ENCODE measurements at regions not wholly inside any gene's neighbourhood (a gene's known extent, or its start where the extent isn't known, plus 50 kb on each side); places are given as distances from the start of the nearest gene placed in this dataset.

DNA sequence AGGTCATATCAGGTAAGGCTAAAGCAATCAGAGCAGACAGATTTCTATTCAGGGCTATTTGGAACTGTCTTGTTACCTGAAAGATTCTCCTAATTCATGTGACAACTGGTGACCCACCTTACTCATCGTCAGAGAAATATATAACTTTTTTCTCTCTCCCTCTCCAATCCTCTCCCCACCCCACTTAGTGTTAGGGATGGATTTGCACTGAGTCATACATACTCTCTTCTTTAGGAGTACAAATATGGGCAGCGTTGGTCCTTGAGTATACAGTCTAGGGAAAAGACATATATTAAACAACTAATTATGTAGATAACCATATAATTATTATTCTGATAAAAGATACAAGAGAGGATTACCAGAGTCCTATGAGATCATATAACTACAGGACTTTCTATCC is 246.3 kb downstream of the HHIPL2 start:
- H4K20me1 ChIP-seq (ENCODE audit: insufficient read depth, low read length), result no peaks in the 10 kb centered on the region

GRCh38 chr1:222299524-222299923 is 248.4 kb downstream of the HHIPL2 start:
- Histone ChIP-seq H3K27me3 (ENCODE audit: low read depth, low read length) (peaks cover 1% of the 10 kb centered on the region), H2AFZ (ENCODE audit: low read depth, low read length) (no peak overlapping the region), H3K36me3 (replicated peaks; ENCODE audit: low read depth, low read length) (no peaks in the 10 kb centered on the region), H3K4me1 (ENCODE audit: low read length) (no peaks in the 10 kb centered on the region), H3K9me3 (ENCODE audit: insufficient read depth, low read length) (peaks cover 18% of the 10 kb centered on the region), H3K9ac (ENCODE audit: low read length) (no peak overlapping the region), H3K79me2 (ENCODE audit: low read length) (no peaks in the 10 kb centered on the region), H4K20me1 (ENCODE audit: insufficient read depth, low read length) (no peaks in the 10 kb centered on the region), H3K4me3 (ENCODE audit: low read length) (no peak overlapping the region), H3K27ac (ENCODE audit: low read length) (no peak overlapping the region), H3K4me2 (ENCODE audit: low read length) (no peak overlapping the region)
- no peak for TF ChIP-seq EZH2phosphoT487 (IDR thresholded peaks at IDR 0.05; ENCODE audit: low read depth)

More for the DNA sequence above, 246.3 kb downstream of the HHIPL2 start:
- peaks cover 12% of the 10 kb centered on the region; the same call in 1 of the 2 replicates for H3K9me3 ChIP-seq (ENCODE audit: insufficient read depth, low read length)
- no peaks in the 10 kb centered on the region for H3K36me3 ChIP-seq (replicated peaks; ENCODE audit: low read depth, low read length)
- H3K79me2 ChIP-seq (ENCODE audit: low read length), result no peaks in the 10 kb centered on the region
- TF ChIP-seq, protein P1, sequence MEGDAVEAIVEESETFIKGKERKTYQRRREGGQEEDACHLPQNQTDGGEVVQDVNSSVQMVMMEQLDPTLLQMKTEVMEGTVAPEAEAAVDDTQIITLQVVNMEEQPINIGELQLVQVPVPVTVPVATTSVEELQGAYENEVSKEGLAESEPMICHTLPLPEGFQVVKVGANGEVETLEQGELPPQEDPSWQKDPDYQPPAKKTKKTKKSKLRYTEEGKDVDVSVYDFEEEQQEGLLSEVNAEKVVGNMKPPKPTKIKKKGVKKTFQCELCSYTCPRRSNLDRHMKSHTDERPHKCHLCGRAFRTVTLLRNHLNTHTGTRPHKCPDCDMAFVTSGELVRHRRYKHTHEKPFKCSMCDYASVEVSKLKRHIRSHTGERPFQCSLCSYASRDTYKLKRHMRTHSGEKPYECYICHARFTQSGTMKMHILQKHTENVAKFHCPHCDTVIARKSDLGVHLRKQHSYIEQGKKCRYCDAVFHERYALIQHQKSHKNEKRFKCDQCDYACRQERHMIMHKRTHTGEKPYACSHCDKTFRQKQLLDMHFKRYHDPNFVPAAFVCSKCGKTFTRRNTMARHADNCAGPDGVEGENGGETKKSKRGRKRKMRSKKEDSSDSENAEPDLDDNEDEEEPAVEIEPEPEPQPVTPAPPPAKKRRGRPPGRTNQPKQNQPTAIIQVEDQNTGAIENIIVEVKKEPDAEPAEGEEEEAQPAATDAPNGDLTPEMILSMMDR (IDR thresholded peaks at IDR 0.05; ENCODE audit: low read depth, low read length), result no peak
- TF ChIP-seq EZH2phosphoT487 (IDR thresholded peaks at IDR 0.05; ENCODE audit: low read depth), result no peak
- peaks cover 8% of the 10 kb centered on the region for H3K27me3 ChIP-seq (ENCODE audit: low read depth, low read length)
- no peak overlapping the region for H3K9ac ChIP-seq (ENCODE audit: low read length)
- no peaks in the 10 kb centered on the region for H3K4me1 ChIP-seq (ENCODE audit: low read length)
- no peak overlapping the region for H3K4me3 ChIP-seq (ENCODE audit: low read length)
- no peak overlapping the region for H2AFZ ChIP-seq (ENCODE audit: low read depth, low read length)
- no peak overlapping the region for H3K27ac ChIP-seq (ENCODE audit: low read length)
- no peak overlapping the region for H3K4me2 ChIP-seq (ENCODE audit: low read length)

- Histone ChIP-seq H2AFZ (ENCODE audit: low read depth, low read length) (no peak overlapping the region), H3K27me3 (ENCODE audit: low read depth, low read length) (peaks cover 6% of the 10 kb centered on the region), H4K20me1 (ENCODE audit: insufficient read depth, low read length) (no peaks in the 10 kb centered on the region), H3K9ac (ENCODE audit: low read length) (no peak overlapping the region), H3K9me3 (ENCODE audit: insufficient read depth, low read length) (peaks cover 6% of the 10 kb centered on the region), H3K36me3 (replicated peaks; ENCODE audit: low read depth, low read length) (no peaks in the 10 kb centered on the region), H3K4me3 (ENCODE audit: low read length) (no peak overlapping the region), H3K4me1 (ENCODE audit: low read length) (no peaks in the 10 kb centered on the region), H3K79me2 (ENCODE audit: low read length) (no peaks in the 10 kb centered on the region), H3K27ac (ENCODE audit: low read length) (no peak overlapping the region), H3K4me2 (ENCODE audit: low read length) (no peak overlapping the region)
- no peak for TF ChIP-seq EZH2phosphoT487 (IDR thresholded peaks at IDR 0.05; ENCODE audit: low read depth)
Measured at GRCh38 chr1:222290866-222291265, 257.0 kb downstream of the HHIPL2 start.

DNA sequence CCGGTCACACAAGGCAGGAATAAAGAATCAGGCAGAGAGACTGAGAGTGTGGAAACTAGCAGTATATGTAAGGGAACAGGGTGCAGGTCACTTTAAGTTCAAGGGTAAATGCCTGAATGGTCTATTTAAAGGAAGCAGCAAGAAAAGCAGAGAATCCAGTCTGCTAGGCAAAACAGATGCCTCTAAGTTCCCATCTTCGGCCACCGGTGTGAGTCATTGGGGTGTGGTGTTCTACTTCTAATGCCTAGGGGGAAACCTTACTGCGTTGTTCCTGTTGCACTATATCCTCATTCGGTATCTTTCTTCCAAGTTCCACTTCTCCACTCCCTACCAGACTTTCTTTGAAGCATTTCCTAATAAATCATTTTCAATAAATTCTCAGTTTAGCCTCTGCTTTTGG is 259.9 kb downstream of the HHIPL2 start:
- Histone ChIP-seq H3K9ac (ENCODE audit: low read length) (no peak overlapping the region), H3K4me3 (ENCODE audit: low read length) (no peak overlapping the region), H3K36me3 (replicated peaks; ENCODE audit: low read depth, low read length) (no peaks in the 10 kb centered on the region), H3K27ac (ENCODE audit: low read length) (no peak overlapping the region), H2AFZ (ENCODE audit: low read depth, low read length) (no peak overlapping the region), H3K4me1 (ENCODE audit: low read length) (peaks cover 4% of the 10 kb centered on the region), H4K20me1 (ENCODE audit: insufficient read depth, low read length) (no peaks in the 10 kb centered on the region), H3K4me2 (ENCODE audit: low read length) (no peak overlapping the region), H3K27me3 (ENCODE audit: low read depth, low read length) (peaks cover 6% of the 10 kb centered on the region), H3K9me3 (ENCODE audit: insufficient read depth, low read length) (no peaks in the 10 kb centered on the region), H3K79me2 (ENCODE audit: low read length) (no peaks in the 10 kb centered on the region)
- TF ChIP-seq, protein P1 (IDR thresholded peaks at IDR 0.05; ENCODE audit: low read depth, low read length), result no peak
- no peak for TF ChIP-seq EZH2phosphoT487 (IDR thresholded peaks at IDR 0.05; ENCODE audit: low read depth)

DNA sequence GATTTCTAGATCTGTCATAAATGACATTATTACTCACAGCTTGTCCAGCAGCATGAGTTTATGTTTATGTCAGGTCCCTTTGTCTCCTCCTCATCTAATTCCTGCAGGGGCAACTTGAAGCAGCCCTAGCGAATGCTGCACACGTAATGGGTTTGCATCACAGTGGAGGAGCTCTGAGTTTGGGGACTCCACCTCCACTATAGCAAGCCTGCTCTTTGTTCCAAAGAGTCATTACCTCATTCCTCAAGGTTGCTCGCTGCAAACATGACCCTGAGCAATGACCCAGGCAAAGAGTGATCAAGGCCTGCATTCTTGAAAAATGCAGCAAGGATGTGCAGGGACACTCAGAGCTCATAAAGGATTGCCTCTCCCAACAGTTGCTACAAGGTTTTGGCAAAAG is 261.9 kb downstream of the HHIPL2 start:
- no peak overlapping the region for H3K4me2 ChIP-seq (ENCODE audit: low read length)
- H4K20me1 ChIP-seq (ENCODE audit: insufficient read depth, low read length), result no peaks in the 10 kb centered on the region
- no peak overlapping the region for H3K4me3 ChIP-seq (ENCODE audit: low read length)
- TF ChIP-seq, protein P1 (IDR thresholded peaks at IDR 0.05; ENCODE audit: low read depth, low read length), result no peak
- TF ChIP-seq EZH2phosphoT487 (IDR thresholded peaks at IDR 0.05; ENCODE audit: low read depth), result no peak
- peaks cover 4% of the 10 kb centered on the region for H3K4me1 ChIP-seq (ENCODE audit: low read length)
- no peaks in the 10 kb centered on the region; the same call in none of the 2 replicates for H3K27me3 ChIP-seq (ENCODE audit: low read depth, low read length)
- H3K27ac ChIP-seq (ENCODE audit: low read length), result no peak overlapping the region
- no peaks in the 10 kb centered on the region for H3K36me3 ChIP-seq (replicated peaks; ENCODE audit: low read depth, low read length)
- H3K79me2 ChIP-seq (ENCODE audit: low read length), result no peaks in the 10 kb centered on the region
- no peak overlapping the region for H3K9ac ChIP-seq (ENCODE audit: low read length)
- no peaks in the 10 kb centered on the region for H3K9me3 ChIP-seq (ENCODE audit: insufficient read depth, low read length)
- no peak overlapping the region for H2AFZ ChIP-seq (ENCODE audit: low read depth, low read length)
